ENCODE measurements at regions not wholly inside any gene's neighbourhood (a gene's known extent, or its start where the extent isn't known, plus 50 kb on each side); places are given as distances from the start of the nearest gene placed in this dataset.

DNA sequence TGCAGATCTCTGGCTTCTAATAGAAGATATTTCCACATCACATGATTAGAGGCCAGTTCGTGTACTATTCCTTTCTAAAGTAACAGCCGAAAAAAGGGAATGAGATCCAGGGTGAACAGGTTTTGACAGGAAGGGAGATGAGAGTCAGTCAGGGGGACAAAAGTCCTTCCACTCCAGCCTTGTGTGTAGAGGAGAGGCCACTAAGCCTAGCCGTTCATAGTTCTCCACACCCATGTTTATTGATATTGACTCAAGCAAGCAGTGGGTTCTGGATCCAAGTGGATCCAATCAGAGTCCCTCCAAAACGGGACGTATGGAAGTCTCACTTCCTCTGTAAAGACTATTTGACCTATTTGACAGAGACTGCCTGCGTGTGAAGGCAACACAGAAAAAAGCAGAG is 80.4 kb upstream of the LRIG1 start:
- TF ChIP-seq, protein P1, sequence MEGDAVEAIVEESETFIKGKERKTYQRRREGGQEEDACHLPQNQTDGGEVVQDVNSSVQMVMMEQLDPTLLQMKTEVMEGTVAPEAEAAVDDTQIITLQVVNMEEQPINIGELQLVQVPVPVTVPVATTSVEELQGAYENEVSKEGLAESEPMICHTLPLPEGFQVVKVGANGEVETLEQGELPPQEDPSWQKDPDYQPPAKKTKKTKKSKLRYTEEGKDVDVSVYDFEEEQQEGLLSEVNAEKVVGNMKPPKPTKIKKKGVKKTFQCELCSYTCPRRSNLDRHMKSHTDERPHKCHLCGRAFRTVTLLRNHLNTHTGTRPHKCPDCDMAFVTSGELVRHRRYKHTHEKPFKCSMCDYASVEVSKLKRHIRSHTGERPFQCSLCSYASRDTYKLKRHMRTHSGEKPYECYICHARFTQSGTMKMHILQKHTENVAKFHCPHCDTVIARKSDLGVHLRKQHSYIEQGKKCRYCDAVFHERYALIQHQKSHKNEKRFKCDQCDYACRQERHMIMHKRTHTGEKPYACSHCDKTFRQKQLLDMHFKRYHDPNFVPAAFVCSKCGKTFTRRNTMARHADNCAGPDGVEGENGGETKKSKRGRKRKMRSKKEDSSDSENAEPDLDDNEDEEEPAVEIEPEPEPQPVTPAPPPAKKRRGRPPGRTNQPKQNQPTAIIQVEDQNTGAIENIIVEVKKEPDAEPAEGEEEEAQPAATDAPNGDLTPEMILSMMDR (conservative IDR thresholded peaks at IDR 0.05; ENCODE audit: low read depth, low read length): no peak
- H3K4me3 ChIP-seq (ENCODE audit: low read depth, low read length): no peak overlapping the region
- no peak for DNase-seq (ENCODE audit: low read depth)

DNA sequence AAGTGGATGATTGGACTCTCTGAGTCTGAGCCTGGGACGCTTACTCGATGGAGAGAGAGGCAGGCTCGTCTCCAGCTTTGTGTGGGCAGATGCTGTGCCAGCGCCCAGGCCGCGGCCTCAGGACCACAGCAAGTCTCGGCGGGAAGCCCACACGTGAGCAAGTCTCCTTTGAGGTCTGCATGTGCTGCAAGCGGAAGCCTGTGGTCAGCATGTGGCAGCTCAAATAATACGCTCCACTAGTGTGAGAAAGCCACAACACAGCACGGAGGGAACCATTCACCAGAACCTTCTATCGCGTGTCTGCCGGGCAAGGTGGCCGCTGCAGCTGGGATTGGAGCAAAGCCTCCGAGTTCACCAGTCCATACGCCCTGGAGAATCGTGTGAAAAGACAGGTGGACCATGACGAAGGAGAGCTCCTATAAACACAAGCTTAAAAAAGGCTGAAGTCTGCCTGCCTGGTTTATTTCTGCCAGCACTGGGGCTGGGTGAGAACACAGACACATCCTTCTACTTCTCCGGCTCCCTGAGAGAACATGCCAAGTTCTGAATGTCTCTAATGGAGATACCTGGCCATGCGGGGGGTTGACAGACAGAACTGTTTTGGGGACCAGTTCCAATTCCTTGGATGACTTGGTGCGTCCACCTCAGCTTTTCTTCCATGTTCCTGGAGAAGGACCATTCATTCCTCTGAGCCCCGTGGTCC is 82.0 kb upstream of the LRIG1 start:
- peak; percentile 82 for DNase-seq (ENCODE audit: low read depth)
- no peak overlapping the region for H3K4me3 ChIP-seq (ENCODE audit: low read depth, low read length)
- TF ChIP-seq, protein P1 (conservative IDR thresholded peaks at IDR 0.05; ENCODE audit: low read depth, low read length): no peak

DNA sequence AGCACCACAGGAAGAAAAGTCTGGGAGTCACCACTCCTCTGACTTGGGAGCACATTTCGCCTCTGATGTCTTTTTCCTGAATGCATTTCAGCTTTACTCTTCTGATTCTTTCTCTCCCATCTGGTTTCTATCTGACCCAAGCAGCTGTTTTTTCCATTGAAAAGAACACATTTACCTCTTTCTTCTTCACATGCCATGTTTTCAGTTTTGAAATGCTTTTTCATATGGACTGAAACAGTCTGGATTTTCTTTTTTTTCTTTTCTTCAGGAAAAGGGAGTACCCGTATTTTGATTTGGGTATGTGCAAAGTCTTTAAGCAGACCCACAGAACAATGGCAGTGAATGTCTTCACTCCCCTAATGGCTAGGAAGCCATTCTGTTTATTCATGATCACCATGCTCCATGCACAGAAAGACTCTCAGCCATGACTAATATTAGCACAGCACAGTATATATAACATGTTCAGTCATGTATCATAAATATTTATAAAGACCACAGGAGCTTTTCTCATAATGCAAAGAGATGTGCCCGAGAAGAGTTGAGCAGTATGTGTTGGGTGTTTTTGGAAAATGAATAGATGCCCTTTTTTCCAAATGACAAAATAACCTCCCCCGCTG is 82.7 kb upstream of the LRIG1 start:
- H3K4me3 ChIP-seq (ENCODE audit: low read depth, low read length): no peak overlapping the region
- TF ChIP-seq, protein P1 (conservative IDR thresholded peaks at IDR 0.05; ENCODE audit: low read depth, low read length): no peak

DNA sequence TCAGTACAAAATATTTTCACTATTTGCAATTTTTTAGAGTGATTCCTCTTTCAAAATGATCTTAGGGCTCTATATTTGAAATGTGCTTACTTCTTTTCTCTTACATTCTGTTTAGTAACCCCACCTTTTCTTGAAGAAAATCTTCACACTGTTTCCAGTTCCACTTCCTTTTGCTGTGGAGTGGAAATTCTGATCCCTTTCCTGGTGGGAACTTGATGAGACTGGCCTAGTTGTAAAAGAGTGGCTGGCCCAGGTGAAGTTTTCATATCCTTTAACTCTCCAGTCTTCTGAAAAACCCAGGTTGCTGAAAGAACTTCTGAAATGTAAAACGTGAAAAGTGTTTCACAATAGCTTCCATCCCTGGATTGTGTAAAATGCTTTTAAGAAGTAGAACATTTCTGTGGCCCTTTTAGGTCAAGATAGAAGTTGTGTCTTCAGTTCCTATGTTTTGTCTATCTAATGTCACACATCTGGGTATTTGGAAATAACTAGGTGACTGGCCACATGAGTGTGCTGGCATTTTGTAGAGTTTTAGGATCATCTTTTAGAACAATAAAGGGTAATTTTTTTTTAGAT is 84.8 kb upstream of the LRIG1 start:
- H3K4me3 ChIP-seq (ENCODE audit: low read depth, low read length): no peak overlapping the region
- TF ChIP-seq, protein P1 (conservative IDR thresholded peaks at IDR 0.05; ENCODE audit: low read depth, low read length): no peak
- peak; percentile 58 for DNase-seq (ENCODE audit: low read depth)

More for the DNA sequence above, 82.7 kb upstream of the LRIG1 start:
- no peak for DNase-seq (ENCODE audit: low read depth)

DNA sequence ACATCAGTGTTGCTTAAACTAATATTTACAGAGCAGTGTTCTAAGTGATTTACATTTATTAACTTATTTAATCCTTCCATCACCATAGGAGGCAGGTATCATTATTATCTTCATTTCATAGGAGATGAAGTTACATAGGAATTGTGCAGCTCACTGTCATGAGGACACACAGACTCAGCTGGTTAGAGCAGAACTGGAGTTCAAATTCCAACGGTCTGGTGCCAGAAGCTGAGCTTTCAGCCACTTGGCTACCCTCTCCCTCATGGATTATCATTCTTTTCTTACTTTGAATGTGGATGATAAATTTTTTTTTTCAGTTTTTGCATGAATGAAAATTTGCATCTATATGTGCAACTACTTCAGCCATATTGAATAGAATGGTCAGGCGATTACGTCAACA is 86.0 kb upstream of the LRIG1 start:
- DNase-seq (ENCODE audit: low read depth): no peak
- TF ChIP-seq, protein P1 (conservative IDR thresholded peaks at IDR 0.05; ENCODE audit: low read depth, low read length): no peak
- no peak overlapping the region for H3K4me3 ChIP-seq (ENCODE audit: low read depth, low read length)

DNA sequence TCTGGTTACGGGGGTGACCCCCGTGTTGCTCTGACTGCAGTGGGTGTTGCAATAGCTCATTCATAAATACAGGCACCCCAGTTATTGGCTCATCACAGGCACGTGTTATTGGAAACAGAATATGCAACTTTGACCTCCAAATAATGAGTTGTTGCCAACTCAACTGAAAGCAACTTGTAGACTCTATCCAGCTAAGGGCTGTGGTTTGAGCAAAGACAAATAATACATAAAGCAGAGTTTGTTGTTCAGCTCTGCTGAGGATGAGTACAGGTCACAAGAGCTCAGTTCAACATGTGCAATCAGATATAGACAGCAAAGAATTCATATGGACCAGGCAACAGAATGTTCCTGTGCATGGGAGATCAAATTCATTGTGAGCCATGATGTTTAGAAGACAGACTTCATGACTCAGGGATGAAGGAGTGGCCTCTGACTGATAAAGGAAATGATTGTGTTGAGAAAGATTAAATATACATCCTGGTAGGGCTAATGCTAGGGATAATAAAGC is 87.6 kb upstream of the LRIG1 start:
- TF ChIP-seq, protein P1 (conservative IDR thresholded peaks at IDR 0.05; ENCODE audit: low read depth, low read length): no peak
- H3K4me3 ChIP-seq (ENCODE audit: low read depth, low read length): no peak overlapping the region
- peak; percentile 90 for DNase-seq (ENCODE audit: low read depth)

Data from choroid plexus epithelial cell (primary cell).